Smooth muscle cell (in vitro differentiated cells): ENCODE measurements at regions not wholly inside any gene's neighbourhood (a gene's known extent, or its start where the extent isn't known, plus 50 kb on each side); places are given as distances from the start of the nearest gene placed in this dataset.
"Not testable (repeated sequence)": the region's sequence is repeated elsewhere in the genome, so short reads cannot be mapped to it uniquely, and the experiment has no call there.

Experiments
- DNase-seq: peaks from one replicate; lab custom pipeline; 2025; ENCODE audit not compliant: unreplicated experiment; lab: John Stamatoyannopoulos, UW
- H2AFZ ChIP-seq: fragments of 200-600 bp; sonication (generic); 2 replicates; pipeline ENCODE4 v1.6.0; 2016; ENCODE audit warnings: antibody characterized with exemption, low read depth, mild to moderate bottlenecking
- H3F3A ChIP-seq: fragments of 200-600 bp; sonication (generic); 2 replicates; pipeline ENCODE4 v1.6.0; 2017; ENCODE audit warnings: antibody characterized with exemption, low read depth
- H3K27ac ChIP-seq: fragments of 200-600 bp; sonication (generic); 2 replicates; pipeline ENCODE4 v1.5.1; 2016; ENCODE audit warnings: low read depth, mild to moderate bottlenecking
- H3K27me3 ChIP-seq: fragments of 200-600 bp; sonication (generic); 2 replicates; pipeline ENCODE4 v1.6.1; 2016; ENCODE audit warnings: low read depth, mild to moderate bottlenecking
- H3K36me3 ChIP-seq: fragments of 200-600 bp; sonication (generic); 2 replicates; pipeline ENCODE4 v1.5.1; 2016; ENCODE audit warnings: low read depth
- H3K4me1 ChIP-seq: fragments of 200-600 bp; sonication (generic); 2 replicates; pipeline ENCODE4 v1.5.1; 2016; ENCODE audit warnings: low read depth
- H3K4me2 ChIP-seq: fragments of 200-600 bp; sonication (generic); 2 replicates; pipeline ENCODE4 v1.6.0; 2016; ENCODE audit warnings: mild to moderate bottlenecking
- H3K4me3 ChIP-seq: fragments of 200-600 bp; sonication (generic); 2 replicates; pipeline ENCODE4 v1.5.1; 2016; ENCODE audit warnings: mild to moderate bottlenecking
- H3K79me2 ChIP-seq: fragments of 200-600 bp; sonication (generic); 2 replicates; pipeline ENCODE4 v1.6.0; 2016; ENCODE audit warnings: low read depth, mild to moderate bottlenecking
- H3K9ac ChIP-seq: fragments of 200-600 bp; sonication (generic); 2 replicates; pipeline ENCODE4 v1.6.0; 2016; ENCODE audit warnings: low read depth
- H3K9me3 ChIP-seq: fragments of 200-600 bp; sonication (generic); replicated peaks from 2 replicates; pipeline ENCODE4 v1.5.1; 2016; ENCODE audit warnings: low read depth
- H4K20me1 ChIP-seq: fragments of 200-600 bp; sonication (generic); 2 replicates; pipeline ENCODE4 v1.6.0; 2016; ENCODE audit warnings: low read depth
- WGBS: methylation state at CpG from one replicate; pipeline ENCODE4 v1.1.7; 2016; ENCODE audit warnings: low lambda C conversion rate; 5-methylcytosine and 5-hydroxymethylcytosine counted together
- TF ChIP-seq, protein P1 (sequence below): fragments of 200-600 bp; sonication (generic); IDR thresholded peaks from 2 replicates; pipeline ENCODE4 v1.5.1; 2017; ENCODE audit warnings: borderline replicate concordance, mild to moderate bottlenecking, antibody characterized with exemption; ENCODE audit not compliant: insufficient read depth, poor library complexity, severe bottlenecking

DNA sequence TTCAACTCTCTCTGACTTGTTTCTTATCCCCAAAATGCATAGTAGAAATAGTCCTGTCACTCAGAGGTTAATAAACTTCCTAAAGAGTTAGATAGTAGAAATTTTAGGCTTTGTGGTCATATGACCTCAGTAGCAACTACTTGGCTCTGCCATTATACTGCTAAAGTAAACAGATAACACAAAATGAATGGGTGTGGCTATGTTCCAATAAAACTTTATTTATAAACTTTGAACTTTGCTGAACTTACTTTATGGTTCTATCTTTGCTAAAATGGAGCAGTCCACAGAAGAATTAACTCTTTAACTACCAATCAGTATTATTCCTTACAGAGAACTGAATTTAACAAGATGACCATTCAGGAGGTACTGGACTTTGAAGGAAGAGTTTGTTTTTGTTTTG, 393.6 kb upstream of the CDIN1 start:
- H4K20me1 ChIP-seq: no peaks in the 10 kb centered on the region

DNA sequence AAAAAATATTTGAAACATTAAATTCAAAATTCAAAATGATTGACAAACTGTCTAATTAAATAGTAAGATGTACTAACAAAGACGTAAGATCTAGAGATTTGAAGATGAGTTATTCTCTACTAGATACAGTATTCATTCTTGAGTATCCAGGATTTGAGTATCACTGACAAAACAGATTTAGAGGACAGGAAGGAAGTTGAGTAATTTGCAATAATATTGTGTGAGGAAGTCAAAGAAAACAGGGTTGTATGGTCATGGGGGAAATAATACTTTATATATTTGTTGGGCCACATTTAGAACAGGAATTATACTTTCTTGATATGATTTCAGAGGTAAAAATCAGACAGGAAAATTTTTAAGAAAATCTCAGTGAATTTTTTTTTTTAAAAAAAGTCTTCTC, 393.1 kb upstream of the CDIN1 start:
- Histone ChIP-seq H3K27me3 (no peaks in the 10 kb centered on the region), H3K36me3 (no peaks in the 10 kb centered on the region), H4K20me1 (no peaks in the 10 kb centered on the region), H2AFZ (peak overlapping the region; percentile 45), H3K4me2 (no peak overlapping the region), H3K27ac (no peak overlapping the region), H3K79me2 (no peaks in the 10 kb centered on the region), H3F3A (peaks cover 5% of the 10 kb centered on the region), H3K9me3 (no peaks in the 10 kb centered on the region), H3K4me1 (no peaks in the 10 kb centered on the region), H3K4me3 (no peak overlapping the region), H3K9ac (no peak overlapping the region)
- TF ChIP-seq, protein P1, sequence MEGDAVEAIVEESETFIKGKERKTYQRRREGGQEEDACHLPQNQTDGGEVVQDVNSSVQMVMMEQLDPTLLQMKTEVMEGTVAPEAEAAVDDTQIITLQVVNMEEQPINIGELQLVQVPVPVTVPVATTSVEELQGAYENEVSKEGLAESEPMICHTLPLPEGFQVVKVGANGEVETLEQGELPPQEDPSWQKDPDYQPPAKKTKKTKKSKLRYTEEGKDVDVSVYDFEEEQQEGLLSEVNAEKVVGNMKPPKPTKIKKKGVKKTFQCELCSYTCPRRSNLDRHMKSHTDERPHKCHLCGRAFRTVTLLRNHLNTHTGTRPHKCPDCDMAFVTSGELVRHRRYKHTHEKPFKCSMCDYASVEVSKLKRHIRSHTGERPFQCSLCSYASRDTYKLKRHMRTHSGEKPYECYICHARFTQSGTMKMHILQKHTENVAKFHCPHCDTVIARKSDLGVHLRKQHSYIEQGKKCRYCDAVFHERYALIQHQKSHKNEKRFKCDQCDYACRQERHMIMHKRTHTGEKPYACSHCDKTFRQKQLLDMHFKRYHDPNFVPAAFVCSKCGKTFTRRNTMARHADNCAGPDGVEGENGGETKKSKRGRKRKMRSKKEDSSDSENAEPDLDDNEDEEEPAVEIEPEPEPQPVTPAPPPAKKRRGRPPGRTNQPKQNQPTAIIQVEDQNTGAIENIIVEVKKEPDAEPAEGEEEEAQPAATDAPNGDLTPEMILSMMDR: no peak
- no peak for DNase-seq
- 90% methylated on average over 1 of the region's 1 CpG for WGBS

More for the DNA sequence above, 393.6 kb upstream of the CDIN1 start:
- Histone ChIP-seq H3K4me1 (no peaks in the 10 kb centered on the region), H3K4me3 (no peak overlapping the region), H3K27ac (no peak overlapping the region), H3K9me3 (no peaks in the 10 kb centered on the region), H3K36me3 (no peaks in the 10 kb centered on the region), H3K27me3 (no peaks in the 10 kb centered on the region), H3K4me2 (no peak overlapping the region), H2AFZ (no peak overlapping the region), H3K79me2 (no peaks in the 10 kb centered on the region), H3K9ac (no peak overlapping the region), H3F3A (peaks cover 5% of the 10 kb centered on the region)
- TF ChIP-seq, protein P1: no peak
- no peak for DNase-seq

DNA sequence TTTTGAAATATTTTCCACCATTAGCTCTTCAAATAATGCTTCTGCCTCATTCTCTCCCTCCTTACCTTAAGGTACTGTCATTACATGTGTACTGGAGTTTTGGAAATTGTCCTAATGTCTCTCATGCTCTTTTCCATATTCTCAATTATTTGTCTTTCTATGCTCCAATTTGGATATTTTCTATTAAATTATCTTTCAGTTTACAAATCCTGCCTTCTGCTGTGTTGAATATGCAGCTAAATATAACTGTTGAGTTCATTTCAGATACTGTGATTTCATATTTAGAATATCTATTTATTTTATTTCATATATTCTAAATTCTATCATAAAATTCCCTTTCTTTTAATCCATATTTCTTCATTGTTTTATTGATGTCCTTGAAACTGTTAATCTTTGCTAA, 388.0 kb upstream of the CDIN1 start:
- H2AFZ ChIP-seq: no peak overlapping the region
- TF ChIP-seq, protein P1: no peak
- no peaks in the 10 kb centered on the region for H3K9me3 ChIP-seq
- no peaks in the 10 kb centered on the region for H4K20me1 ChIP-seq
- H3K4me1 ChIP-seq: no peaks in the 10 kb centered on the region
- H3K27ac ChIP-seq: no peak overlapping the region
- DNase-seq: no peak
- H3K4me3 ChIP-seq: no peak overlapping the region
- no peak overlapping the region for H3K4me2 ChIP-seq
- H3F3A ChIP-seq: no peaks in the 10 kb centered on the region
- H3K79me2 ChIP-seq: no peaks in the 10 kb centered on the region
- no peak overlapping the region for H3K9ac ChIP-seq
- H3K36me3 ChIP-seq: no peaks in the 10 kb centered on the region
- H3K27me3 ChIP-seq: no peaks in the 10 kb centered on the region

DNA sequence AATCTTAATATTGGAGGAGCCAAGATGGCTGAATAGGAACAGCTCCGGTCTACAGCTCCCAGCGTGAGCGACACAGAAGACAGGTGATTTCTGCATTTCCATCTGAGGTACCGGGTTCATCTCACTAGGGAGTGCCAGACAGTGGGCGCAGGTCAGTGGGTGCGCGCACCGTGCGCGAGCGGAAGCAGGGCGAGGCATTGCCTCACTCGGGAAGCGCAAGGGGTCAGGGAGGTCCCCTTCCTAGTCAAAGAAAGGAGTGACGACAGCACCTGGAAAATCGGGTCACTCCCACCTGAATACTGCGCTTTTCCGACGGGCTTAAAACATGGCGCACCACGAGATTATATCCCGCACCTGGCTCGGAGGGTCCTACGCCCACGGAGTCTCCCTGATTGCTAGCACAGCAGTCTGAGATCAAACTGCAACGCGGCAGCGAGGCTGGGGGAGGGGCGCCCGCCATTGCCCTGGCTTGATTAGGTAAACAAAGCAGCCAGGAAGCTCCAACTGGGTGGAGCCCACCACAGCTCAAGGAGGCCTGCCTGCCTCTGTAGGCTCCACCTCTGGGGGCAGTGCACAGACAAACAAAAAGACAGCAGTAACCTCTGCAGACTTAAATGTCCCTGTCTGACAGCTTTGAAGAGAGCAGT, 383.9 kb upstream of the CDIN1 start:
- not testable (repeated sequence) for H3K27ac ChIP-seq, DNase-seq, H3K36me3 ChIP-seq, H3K27me3 ChIP-seq, H3K4me2 ChIP-seq, H2AFZ ChIP-seq, H3K4me1 ChIP-seq, H4K20me1 ChIP-seq, H3K9ac ChIP-seq, H3K4me3 ChIP-seq, H3K79me2 ChIP-seq, H3K9me3 ChIP-seq, H3F3A ChIP-seq
- WGBS: 87% methylated on average over 30 of the region's 30 CpGs
